ENCODE measurements at regions not wholly inside any gene's neighbourhood (a gene's known extent, or its start where the extent isn't known, plus 50 kb on each side); places are given as distances from the start of the nearest gene placed in this dataset.

DNA sequence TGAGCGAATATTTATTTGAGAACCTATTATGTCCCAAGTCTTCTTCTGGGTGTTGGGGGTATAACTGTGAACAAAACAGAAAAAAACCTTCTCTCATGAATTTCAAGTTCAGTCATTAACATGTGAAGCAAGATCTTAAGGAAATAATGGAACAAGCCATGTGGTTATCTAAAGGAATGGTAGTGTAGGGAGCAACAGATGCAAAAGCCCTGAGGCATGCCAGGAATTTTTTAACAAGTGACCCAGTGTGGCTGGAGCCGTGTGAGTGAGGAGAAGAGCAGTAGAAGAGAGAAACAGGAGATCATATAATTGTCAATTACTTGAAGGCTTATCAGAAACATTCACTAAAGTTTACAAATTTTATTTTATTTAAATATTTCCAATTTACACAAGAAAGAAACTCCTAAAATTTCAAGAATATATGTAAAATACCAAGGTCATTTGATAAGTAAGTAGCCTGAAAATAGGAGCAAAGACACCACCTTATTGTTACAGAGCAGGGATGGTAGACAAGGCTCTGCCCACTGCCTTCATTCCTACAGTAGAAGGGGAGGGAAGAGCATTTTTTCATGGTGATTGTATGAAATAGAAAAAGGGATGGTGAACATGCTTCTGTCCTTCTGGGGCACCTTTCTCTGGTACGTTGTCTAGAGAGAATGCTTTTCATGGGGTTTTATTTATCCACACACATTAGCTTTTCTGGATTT lies 345.1 kb downstream of the PLOD2 start:
- DNase-seq (ENCODE audit: low spot score) (no peak), ATAC-seq (no peak)

GRCh38 chr3:145817870-145818483 lies 343.0 kb downstream of the PLOD2 start:
- ATAC-seq, result no peak
- DNase-seq (ENCODE audit: low spot score), result no peak

GRCh38 chr3:145820170-145820569 lies 340.8 kb downstream of the PLOD2 start:
- no peak for DNase-seq (ENCODE audit: low spot score)

DNA sequence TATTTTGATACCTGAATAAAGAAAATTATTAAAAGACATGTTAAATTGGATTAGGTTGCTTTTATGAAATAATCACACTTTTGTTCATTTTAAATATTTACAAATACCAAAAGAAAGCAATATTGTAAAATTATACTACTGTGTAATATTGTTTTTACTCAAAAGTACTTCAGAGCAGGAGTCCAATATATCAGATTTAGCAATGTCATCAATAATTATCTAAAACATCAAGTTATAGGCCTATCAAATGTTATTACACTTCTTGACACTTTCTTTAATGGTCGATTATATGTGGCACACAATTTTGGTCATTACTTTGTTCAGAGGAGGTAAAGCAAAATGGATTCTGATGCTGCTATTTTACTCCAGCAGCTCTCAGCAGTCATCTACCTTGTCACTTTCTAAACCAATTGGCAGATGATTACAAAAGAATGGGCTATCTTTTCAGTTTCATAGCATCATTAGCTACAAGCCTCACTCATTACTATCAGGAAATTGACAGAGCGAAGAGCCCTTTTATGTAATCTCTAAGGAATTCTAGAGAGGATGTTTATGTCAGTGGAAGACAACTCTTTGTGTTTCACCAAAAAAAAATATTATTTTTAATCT lies 318.6 kb downstream of the PLOD2 start:
- DNase-seq (ENCODE audit: low spot score) (no peak), ATAC-seq (no peak)

More at GRCh38 chr3:145820170-145820569, 340.8 kb downstream of the PLOD2 start:
- no peak for ATAC-seq

DNA sequence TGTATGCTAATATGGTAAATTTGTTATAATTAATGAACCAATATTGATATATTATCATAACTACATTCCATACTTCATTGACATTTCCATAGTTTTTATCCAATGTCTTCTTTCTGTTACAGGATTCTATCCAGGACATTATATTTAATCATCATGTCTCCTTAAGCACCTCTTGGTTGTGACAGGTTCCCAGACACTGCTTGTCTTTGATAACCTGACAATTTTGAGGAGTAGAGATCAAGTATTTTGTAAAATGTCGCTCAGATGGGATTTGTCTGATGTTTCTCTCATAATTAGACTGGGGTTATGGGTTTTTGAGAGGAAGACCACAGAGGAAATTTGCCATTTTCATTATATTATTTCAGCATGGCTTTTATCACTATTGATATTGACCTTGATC lies 317.4 kb downstream of the PLOD2 start:
- DNase-seq (ENCODE audit: low spot score) (no peak), ATAC-seq (no peak)

DNA sequence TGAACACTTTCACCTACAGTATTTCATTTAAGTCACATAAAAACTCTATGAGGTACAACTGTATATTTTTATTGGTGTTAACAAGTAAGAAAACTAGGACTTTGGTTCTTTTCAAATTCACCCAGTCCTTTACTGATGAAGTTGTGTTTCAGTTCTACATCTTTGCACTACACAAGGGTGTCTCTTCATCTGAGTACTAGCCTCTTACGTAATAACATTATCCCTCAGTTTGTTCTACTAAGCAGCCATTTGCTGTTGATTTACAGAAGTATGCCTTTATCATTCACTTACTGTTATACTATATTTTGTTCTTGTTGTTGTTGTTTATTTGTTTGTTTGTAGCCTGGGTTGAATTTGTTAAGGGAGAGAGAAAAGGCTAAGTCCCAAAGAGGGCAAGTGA lies 311.9 kb downstream of the PLOD2 start:
- ATAC-seq, result no peak
- no peak for DNase-seq (ENCODE audit: low spot score)

- DNase-seq (ENCODE audit: low spot score) (no peak), ATAC-seq (no peak)
Observed at GRCh38 chr3:145854499-145854898, 306.5 kb downstream of the PLOD2 start.

GRCh38 chr3:145857956-145858355 lies 303.0 kb downstream of the PLOD2 start:
- no peak for ATAC-seq
- no peak for DNase-seq (ENCODE audit: low spot score)

DNA sequence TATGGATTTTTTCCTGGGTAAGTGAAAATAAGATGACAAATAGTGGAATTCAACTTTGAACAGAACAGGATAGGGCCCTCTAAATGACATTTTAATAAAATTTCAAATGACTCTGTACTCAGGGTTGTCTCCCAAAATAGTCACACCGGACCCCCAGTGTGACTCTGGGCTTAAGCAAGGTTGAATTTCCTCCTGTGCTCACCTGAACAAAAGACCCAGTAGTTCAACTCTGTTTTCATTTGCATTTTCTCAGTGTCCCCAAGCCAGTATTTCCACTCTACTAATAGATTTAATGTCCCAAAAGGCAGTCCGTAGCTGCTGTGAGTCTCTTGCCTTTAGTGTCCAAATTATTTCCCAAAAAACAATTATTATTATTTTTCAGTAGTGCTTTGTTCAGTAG lies 296.6 kb downstream of the PLOD2 start:
- DNase-seq (ENCODE audit: low spot score) (no peak), ATAC-seq (no peak)

DNA sequence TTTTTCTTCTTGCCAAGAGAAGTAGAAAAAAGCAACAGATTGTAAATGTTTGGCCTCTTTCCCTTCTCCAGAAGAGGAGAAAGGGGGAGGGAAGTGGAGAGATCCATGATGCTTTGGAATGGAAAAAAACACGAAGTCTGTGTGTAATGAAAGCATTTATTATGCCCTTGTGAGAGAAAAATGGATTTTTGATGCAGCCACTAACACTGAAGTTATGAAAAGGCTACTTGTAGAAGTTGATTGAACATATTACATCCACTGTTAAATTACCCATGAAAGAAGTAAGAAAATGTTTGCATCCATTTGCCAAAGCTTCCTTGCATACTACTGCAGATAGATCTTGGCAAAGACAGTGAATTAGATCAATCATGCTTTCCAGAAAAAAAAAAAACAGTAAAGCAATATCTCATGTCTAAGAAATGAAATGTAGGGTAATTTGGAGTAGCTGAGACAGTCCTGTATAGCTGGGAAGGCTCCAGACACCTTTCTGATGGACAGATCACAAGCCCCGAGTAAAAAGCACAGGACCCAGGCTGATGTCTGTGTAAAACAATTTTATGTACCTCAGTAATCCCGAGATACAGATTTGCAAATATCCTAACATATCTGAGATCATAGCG lies 295.5 kb downstream of the PLOD2 start:
- DNase-seq (ENCODE audit: low spot score) (no peak), ATAC-seq (no peak)

- no peak for ATAC-seq
Observed at GRCh38 chr3:145869958-145870357, 291.0 kb downstream of the PLOD2 start.

GRCh38 chr3:145882436-145882835 lies 278.5 kb downstream of the PLOD2 start:
- DNase-seq (ENCODE audit: low spot score) (no peak), ATAC-seq (no peak)

More at GRCh38 chr3:145869958-145870357, 291.0 kb downstream of the PLOD2 start:
- no peak for DNase-seq (ENCODE audit: low spot score)

- no peak for ATAC-seq
- DNase-seq (ENCODE audit: low spot score), result no peak
Observed at GRCh38 chr3:145889730-145890129, 271.3 kb downstream of the PLOD2 start.

GRCh38 chr3:145892869-145893268 lies 268.1 kb downstream of the PLOD2 start:
- ATAC-seq (no peak), DNase-seq (ENCODE audit: low spot score) (no peak)

- no peak for ATAC-seq
Observed at GRCh38 chr3:145893331-145893730, 267.7 kb downstream of the PLOD2 start.

DNA sequence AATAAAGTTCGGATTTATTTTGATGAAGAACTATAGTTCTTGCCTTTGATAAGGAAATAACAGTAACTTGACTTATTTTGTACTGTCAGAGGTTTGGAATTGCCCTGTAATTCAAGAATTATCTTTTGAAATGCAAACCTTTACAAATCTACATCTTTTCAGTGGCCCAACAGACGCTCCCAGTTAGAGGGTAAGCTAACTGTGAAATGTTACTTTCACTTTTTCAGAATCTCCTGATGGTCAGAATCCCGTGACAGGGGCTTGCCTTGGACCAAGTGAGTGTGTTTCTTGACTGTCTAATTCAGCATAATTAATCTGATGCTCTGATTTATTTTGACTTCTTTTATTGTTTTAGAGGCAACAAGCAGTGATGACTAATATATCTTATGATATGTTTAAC lies 262.5 kb downstream of the PLOD2 start:
- DNase-seq (ENCODE audit: low spot score) (no peak), ATAC-seq (no peak)

More at GRCh38 chr3:145893331-145893730, 267.7 kb downstream of the PLOD2 start:
- no peak for DNase-seq (ENCODE audit: low spot score)

DNA sequence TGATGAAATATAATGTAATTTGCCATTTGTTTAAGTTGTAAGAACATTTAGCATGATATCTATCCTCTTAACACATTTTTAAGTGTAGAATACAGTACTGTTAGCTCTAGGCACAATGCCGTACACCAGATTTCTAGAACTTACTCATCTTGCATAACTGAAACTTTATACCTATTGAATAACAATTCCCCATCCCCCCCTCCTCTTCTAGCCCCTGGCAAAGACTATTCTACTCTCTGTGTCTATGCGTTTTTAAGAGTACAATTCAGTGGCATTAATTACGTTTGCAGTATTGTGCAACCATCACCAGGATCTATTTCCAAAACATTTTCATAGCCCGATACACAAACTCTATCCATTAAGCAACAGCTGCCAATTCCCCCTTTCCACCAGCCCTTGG lies 261.7 kb downstream of the PLOD2 start:
- ATAC-seq (no peak), DNase-seq (ENCODE audit: low spot score) (no peak)

GRCh38 chr3:145900056-145900829 lies 260.7 kb downstream of the PLOD2 start:
- ATAC-seq (no peak), DNase-seq (ENCODE audit: low spot score) (no peak)

- DNase-seq (ENCODE audit: low spot score) (no peak), ATAC-seq (no peak)
Observed at GRCh38 chr3:145902166-145902565, 258.8 kb downstream of the PLOD2 start.

DNA sequence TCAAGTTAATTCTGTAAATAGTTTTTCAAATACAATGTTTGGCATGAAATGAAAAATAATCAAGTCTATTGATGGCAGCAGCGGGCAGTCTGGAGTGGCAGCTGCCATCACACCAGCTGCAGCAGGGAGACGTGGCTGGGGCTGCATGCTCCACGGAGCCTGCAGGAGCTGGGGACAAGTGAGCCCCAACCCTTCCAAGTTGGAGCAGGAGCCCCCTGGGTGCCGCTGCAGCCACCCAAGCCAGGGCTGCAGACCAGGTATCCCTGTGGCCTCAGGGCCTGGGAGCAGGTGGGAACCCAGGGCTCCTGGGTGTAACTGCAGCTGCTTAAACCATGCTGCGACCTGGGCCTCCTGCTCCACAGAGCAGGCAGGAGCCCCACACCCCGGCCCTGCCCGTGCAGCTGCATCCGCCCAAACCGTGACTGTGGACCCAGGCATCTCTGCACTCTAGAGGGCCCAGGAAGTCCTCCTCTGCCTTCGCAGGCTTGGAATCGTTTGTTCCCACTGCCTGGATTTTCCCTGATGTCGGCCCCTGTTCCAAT lies 257.4 kb downstream of the PLOD2 start:
- ATAC-seq (no peak), DNase-seq (ENCODE audit: low spot score) (no peak)

- DNase-seq (ENCODE audit: low spot score), result no peak
- no peak for ATAC-seq
Observed at GRCh38 chr3:145904138-145904537, 256.8 kb downstream of the PLOD2 start.
